RWPE2 (cell line): ENCODE measurements at regions not wholly inside any gene's neighbourhood (a gene's known extent, or its start where the extent isn't known, plus 50 kb on each side); places are given as distances from the start of the nearest gene placed in this dataset.

Experiments
- ATAC-seq: fragments of 200-7000 bp; cut with Tn5 transposase; 3 replicates; pipeline ENCODE4 v1.9.1; 2021; ENCODE audit warnings: low read depth
- DNase-seq: peaks from one replicate; pipeline ENCODE4 v3.0.0-alpha.2; 2020; ENCODE audit warnings: low spot score
- H3K27ac ChIP-seq: fragments of 450-650 bp; 2 replicates; pipeline ENCODE4 v1.5.1; 2017; ENCODE audit warnings: mild to moderate bottlenecking; ENCODE audit not compliant: poor library complexity, severe bottlenecking
- H3K27me3 ChIP-seq: fragments of 250-450 bp; sonication (Bioruptor Pico); 2 replicates; pipeline ENCODE4 v1.5.1; 2021; ENCODE audit warnings: mild to moderate bottlenecking, moderate library complexity; ENCODE audit not compliant: insufficient read depth, poor library complexity, severe bottlenecking
- H3K36me3 ChIP-seq: fragments of 250-450 bp; sonication (Bioruptor Pico); 2 replicates; pipeline ENCODE4 v1.5.1; 2020; ENCODE audit warnings: low read depth, mild to moderate bottlenecking, moderate library complexity
- H3K4me1 ChIP-seq: fragments of 250-450 bp; sonication (Bioruptor Pico); 2 replicates; pipeline ENCODE4 v1.5.1; 2021; ENCODE audit warnings: mild to moderate bottlenecking, moderate library complexity; ENCODE audit not compliant: insufficient read depth, poor library complexity, severe bottlenecking
- H3K4me3 ChIP-seq: fragments of 250-450 bp; sonication (Bioruptor Pico); 2 replicates; pipeline ENCODE4 v1.5.1; 2021; ENCODE audit warnings: mild to moderate bottlenecking, moderate library complexity; ENCODE audit not compliant: severe bottlenecking
- H3K9me3 ChIP-seq: fragments of 250-450 bp; sonication (Bioruptor Pico); 2 replicates; pipeline ENCODE4 v1.5.1; 2021; ENCODE audit warnings: mild to moderate bottlenecking, moderate library complexity; ENCODE audit not compliant: severe bottlenecking
- CTCF ChIP-seq: fragments of 450-650 bp; IDR thresholded peaks from one replicate; pipeline ENCODE4 v1.5.1; 2017; ENCODE audit warnings: mild to moderate bottlenecking, moderate library complexity; ENCODE audit not compliant: poor library complexity, severe bottlenecking

DNA sequence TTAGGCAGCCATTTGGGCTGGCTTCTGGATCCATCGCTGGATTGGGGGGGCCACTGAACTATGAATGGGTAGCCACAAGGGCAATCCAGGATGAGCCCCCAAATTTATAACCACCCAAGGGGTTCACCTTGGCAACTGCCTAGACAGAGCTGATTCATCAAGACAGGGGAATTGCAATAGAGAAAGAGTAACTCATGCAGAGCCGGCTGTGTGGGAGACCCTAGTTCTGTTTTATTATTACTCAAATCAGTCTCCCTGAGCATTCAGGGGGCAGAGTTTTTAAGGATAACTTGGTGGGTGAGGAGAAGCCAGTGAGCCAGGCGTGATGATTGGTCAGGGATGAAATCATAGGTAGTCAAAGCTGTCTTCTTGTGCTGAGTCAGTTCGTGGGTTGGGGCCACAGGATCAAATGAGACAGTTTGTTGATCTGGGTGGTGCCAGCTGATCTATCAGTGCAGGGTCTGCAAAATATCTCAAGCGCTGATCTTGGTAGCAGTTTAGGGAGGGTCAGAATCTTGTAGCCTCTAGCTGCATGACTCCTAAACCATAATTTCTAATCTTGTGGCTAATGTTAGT is 57.9 kb downstream of the DNAJB9 start:
- H3K36me3 ChIP-seq = no peaks in the 10 kb centered on the region
- no peak for DNase-seq
- ATAC-seq = no peak
- no peaks in the 10 kb centered on the region for H3K27me3 ChIP-seq
- H3K27ac ChIP-seq = no peak overlapping the region
- no peak overlapping the region for H3K4me3 ChIP-seq
- no peaks in the 10 kb centered on the region for H3K9me3 ChIP-seq
- no peak for TF ChIP-seq CTCF
- H3K4me1 ChIP-seq = no peaks in the 10 kb centered on the region

GRCh38 chr7:108628678-108629077 is 59.0 kb downstream of the DNAJB9 start:
- no peak for TF ChIP-seq CTCF
- H3K4me3 ChIP-seq = no peak overlapping the region
- H3K9me3 ChIP-seq = no peaks in the 10 kb centered on the region
- no peak overlapping the region for H3K27ac ChIP-seq
- ATAC-seq (no peak), DNase-seq (no peak)
- H3K36me3 ChIP-seq = no peaks in the 10 kb centered on the region
- H3K27me3 ChIP-seq = no peaks in the 10 kb centered on the region
- no peaks in the 10 kb centered on the region for H3K4me1 ChIP-seq

DNA sequence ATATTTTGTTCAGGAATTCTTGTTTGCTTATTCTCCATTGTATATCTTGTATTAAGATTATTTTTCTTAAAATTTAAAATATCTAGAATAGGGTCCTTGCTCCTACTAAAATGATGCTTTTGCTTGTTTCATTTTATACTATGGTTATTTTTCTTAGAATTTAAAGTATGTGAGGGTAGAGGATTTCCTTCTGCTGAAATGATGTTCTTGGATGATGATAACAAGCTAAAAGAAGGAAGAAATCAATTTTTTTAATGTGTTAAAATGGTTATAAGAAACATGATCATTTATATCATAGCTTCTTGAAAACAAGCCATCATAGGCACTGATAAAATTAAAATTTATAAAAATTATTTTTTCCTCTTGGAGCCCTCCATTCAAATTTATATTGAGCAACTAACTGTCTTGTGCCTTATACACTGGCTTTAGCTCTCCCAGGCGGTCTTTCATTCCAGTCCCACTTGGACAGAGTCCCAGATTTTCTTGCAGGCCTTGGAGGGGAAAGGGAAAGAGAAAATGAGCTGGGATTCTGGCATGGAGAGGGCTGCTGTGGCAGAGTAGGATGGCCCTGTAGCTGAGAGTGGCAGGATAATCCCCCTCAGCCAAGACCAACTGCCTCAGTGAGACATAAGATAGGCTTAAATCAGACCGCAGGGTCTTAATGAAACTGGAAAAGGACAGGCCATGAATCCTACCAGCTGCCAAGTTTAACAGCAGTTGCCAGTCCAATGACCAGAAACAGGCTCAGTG is 60.2 kb downstream of the DNAJB9 start:
- Histone ChIP-seq H3K4me1 (no peaks in the 10 kb centered on the region), H3K36me3 (no peaks in the 10 kb centered on the region), H3K27ac (no peak overlapping the region), H3K27me3 (no peaks in the 10 kb centered on the region), H3K4me3 (no peak overlapping the region), H3K9me3 (no peaks in the 10 kb centered on the region)
- ATAC-seq (no peak), DNase-seq (no peak)
- no peak for TF ChIP-seq CTCF

DNA sequence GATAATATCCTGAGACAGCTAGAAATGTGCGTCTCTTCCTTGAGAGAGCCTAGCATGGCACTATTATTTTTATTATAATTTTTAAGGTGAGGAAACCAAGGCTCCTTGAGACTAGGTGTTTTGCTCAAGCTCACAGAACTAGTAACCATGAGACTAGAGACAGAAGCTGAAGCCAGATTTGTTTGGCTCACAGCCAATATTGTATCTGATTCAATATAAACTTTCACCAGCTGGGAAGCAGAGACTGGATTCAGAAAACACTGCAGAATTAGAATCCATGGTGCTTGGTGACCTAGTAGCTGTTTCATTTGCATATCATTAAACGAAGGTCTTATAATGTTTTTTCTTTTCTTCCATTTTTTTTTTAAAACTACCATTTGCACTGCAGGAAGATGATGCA is 64.4 kb downstream of the DNAJB9 start:
- H3K4me1 ChIP-seq = no peaks in the 10 kb centered on the region
- no peak overlapping the region for H3K27ac ChIP-seq
- H3K27me3 ChIP-seq = no peaks in the 10 kb centered on the region
- no peak for TF ChIP-seq CTCF
- H3K9me3 ChIP-seq = no peaks in the 10 kb centered on the region
- ATAC-seq (no peak), DNase-seq (no peak)
- H3K36me3 ChIP-seq = no peaks in the 10 kb centered on the region
- H3K4me3 ChIP-seq = no peak overlapping the region

DNA sequence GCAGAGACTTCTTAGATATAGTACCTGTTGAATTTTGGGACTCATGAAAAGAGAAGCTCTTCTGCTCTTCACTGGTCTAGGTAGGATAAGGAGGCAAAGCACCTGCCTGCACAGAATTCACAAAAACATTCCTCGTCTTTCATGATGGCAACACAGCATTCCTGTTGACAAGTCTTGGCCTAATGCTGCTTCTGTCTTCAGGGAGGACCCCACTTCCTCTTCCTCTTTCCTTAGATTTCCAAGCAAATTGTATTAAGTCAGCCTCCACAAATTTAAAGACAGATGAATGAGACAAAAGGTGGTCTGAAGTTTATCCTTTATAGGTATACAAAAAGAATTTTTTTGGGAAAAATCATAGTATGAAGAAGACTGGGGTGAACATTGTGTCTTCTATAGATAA is 64.9 kb downstream of the DNAJB9 start:
- Histone ChIP-seq H3K4me3 (no peak overlapping the region), H3K36me3 (no peaks in the 10 kb centered on the region), H3K4me1 (no peaks in the 10 kb centered on the region), H3K9me3 (no peaks in the 10 kb centered on the region), H3K27ac (no peak overlapping the region), H3K27me3 (no peaks in the 10 kb centered on the region)
- TF ChIP-seq CTCF = no peak
- ATAC-seq (no peak), DNase-seq (no peak)
